OCI-LY7 (cell line): ENCODE measurements at regions not wholly inside any gene's neighbourhood (a gene's known extent, or its start where the extent isn't known, plus 50 kb on each side); places are given as distances from the start of the nearest gene placed in this dataset.

Experiments used
- CTCF ChIP-seq: fragments of 200-600 bp; sonication (generic); conservative IDR thresholded peaks from 2 replicates; pipeline ENCODE4 v1.5.1; 2014; ENCODE audit warnings: mild to moderate bottlenecking, antibody characterized with exemption, low read length, moderate library complexity, mixed read lengths
- EZH2phosphoT487 ChIP-seq: fragments of 200-600 bp; sonication (generic); IDR thresholded peaks from 2 replicates; pipeline ENCODE4 v1.6.1; 2018; ENCODE audit warnings: low read depth, borderline replicate concordance, mild to moderate bottlenecking, mixed run types, antibody characterized with exemption, low read length, moderate library complexity, mixed read lengths

- TF ChIP-seq CTCF (no peak), EZH2phosphoT487 (no peak)
Measured at GRCh38 chr6:141097471-141097870, 1035.3 kb upstream of the GJE1 start.
